ENCODE measurements at regions not wholly inside any gene's neighbourhood (a gene's known extent, or its start where the extent isn't known, plus 50 kb on each side); places are given as distances from the start of the nearest gene placed in this dataset.

GRCh38 chr12:93176610-93177126 is 201.1 kb upstream of the NUDT4 start:
- TF ChIP-seq POLR2A (IDR thresholded peaks at IDR 0.05) (no peak), CTCF (IDR thresholded peaks at IDR 0.05) (no peak)

All from uterus (tissue), 2 donors.